Inflammatory macrophage treated with lipopolysaccharide for 4 hours (primary cell): ENCODE measurements at regions not wholly inside any gene's neighbourhood (a gene's known extent, or its start where the extent isn't known, plus 50 kb on each side); places are given as distances from the start of the nearest gene placed in this dataset.
"Not testable (repeated sequence)": the region's sequence is repeated elsewhere in the genome, so short reads cannot be mapped to it uniquely, and the experiment has no call there.

Experiments used
- DNase-seq: peaks from one replicate; pipeline ENCODE4 v3.0.0-alpha.2; 2020

DNA sequence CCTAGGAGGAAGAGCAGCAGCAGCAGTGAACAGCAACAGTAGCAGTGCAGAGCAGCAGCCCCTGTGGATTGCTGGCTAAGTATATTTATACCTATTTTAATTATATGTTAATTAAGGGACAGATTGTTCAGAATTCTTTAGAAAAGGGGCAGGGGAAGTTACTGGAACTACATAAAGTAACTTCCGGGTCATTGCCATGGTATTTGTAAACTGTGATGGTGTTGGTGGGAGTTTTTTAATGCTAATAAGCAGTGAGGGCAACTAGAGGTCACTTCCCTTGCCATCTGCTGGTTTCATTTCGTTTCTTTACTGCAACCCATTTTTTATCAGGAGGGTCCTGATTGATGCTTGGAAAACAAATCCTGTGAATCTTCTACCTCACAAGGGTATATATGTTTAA is 229.8 kb upstream of the PODXL start:
- no peak for DNase-seq

GRCh38 chr7:131778601-131779000 is 222.2 kb upstream of the PODXL start:
- DNase-seq, result no peak

GRCh38 chr7:131774419-131775220 is 218.2 kb upstream of the PODXL start:
- DNase-seq, result no peak

- DNase-seq, result no peak
These were observed 217.0 kb upstream of the PODXL start for GRCh38 chr7:131773413-131773812.

GRCh38 chr7:131769241-131769640 is 212.8 kb upstream of the PODXL start:
- no peak for DNase-seq

- no peak for DNase-seq
These were observed 211.2 kb upstream of the PODXL start for GRCh38 chr7:131767591-131767990.

- no peak for DNase-seq
These were observed 209.1 kb upstream of the PODXL start for GRCh38 chr7:131765575-131765974.

GRCh38 chr7:131764143-131764775 is 207.8 kb upstream of the PODXL start:
- DNase-seq, result no peak

GRCh38 chr7:131762753-131763152 is 206.3 kb upstream of the PODXL start:
- no peak for DNase-seq

- not testable (repeated sequence) for DNase-seq
These were observed 199.4 kb upstream of the PODXL start for GRCh38 chr7:131755801-131756200.

DNA sequence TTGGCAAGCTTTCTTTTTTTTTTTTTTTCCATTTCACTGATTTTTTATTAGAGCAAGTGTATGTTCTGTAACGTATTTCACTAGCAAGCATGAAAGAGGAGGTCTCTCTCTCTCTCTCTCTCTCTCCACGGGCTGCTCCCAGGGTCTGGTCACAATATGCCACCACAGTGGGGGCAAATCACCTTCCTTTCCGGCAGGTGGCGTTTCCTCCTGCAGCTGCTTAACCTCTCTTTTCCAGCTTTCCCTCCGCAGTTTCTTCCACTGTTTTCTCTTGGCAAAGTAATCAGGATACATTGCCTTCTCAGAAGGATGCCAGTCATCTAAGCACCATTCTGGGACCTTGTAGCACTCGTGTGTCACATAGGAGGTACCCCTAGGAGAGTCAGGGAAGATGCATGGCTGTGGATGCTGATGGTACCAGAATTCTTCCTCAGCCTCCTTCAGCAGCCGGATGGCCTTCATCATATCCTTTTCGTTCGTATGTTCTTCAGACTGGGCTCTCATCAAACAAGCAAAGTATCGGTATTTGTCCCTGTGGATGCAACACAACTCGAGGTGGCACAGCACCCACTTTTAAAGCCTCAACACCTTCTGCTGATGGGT is 197.3 kb upstream of the PODXL start:
- no peak for DNase-seq

GRCh38 chr7:131747658-131748232 is 191.3 kb upstream of the PODXL start:
- peak; percentile 5 for DNase-seq

- DNase-seq, result no peak
These were observed 189.2 kb upstream of the PODXL start for GRCh38 chr7:131745390-131746248.

- DNase-seq, result no peak
These were observed 185.0 kb upstream of the PODXL start for GRCh38 chr7:131741446-131741845.

GRCh38 chr7:131737746-131738465 is 181.5 kb upstream of the PODXL start:
- no peak for DNase-seq

- no peak for DNase-seq
These were observed 178.7 kb upstream of the PODXL start for GRCh38 chr7:131735101-131735500.

GRCh38 chr7:131733604-131734003 is 177.2 kb upstream of the PODXL start:
- no peak for DNase-seq

DNA sequence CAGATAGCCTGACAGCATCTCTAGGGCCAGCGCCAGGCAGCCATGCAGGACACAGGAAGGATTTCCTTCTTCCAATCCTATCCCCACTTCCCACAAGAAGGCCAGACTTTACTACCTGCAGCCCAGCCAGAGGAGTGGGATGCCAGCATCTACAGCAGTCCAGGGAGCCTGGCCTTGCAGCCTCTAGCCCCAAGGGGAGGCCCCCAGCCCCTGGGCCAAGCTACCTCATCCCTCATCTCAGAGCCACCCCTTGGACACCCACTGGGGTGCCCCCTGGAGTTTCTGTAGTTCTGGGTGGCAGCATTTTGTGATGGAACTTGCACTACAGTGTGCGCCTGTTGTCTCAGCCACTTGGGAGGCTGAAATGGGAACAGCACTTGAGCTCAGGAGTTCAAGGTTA is 170.8 kb upstream of the PODXL start:
- DNase-seq, result no peak

DNA sequence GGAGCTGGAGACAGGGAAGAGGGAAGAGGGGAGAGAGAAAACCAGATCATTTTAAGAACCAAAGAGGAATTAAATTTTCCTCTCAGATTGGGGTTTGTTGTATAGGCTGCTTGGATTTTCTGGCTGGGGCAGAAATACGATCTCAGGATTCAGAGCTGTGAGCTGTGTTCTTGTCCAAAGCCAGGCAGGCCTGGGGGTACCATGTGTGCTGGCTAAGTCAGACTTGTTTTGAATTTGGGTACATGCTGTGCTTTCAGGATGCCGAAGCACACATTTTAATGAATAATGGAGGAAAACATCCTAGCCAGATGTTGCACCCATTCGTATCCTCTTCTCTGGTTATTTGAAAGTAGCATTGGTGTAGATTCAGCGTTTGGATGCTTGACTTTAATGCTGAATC is 170.3 kb upstream of the PODXL start:
- no peak for DNase-seq

- no peak for DNase-seq
These were observed 169.6 kb upstream of the PODXL start for GRCh38 chr7:131726031-131726430.

- no peak for DNase-seq
These were observed 168.4 kb upstream of the PODXL start for GRCh38 chr7:131724776-131725345.

GRCh38 chr7:131723926-131724325 is 167.5 kb upstream of the PODXL start:
- DNase-seq, result no peak
